Caco-2 (cell line): ENCODE measurements at regions not wholly inside any gene's neighbourhood (a gene's known extent, or its start where the extent isn't known, plus 50 kb on each side); places are given as distances from the start of the nearest gene placed in this dataset.

Source experiments
- BruUV-seq: library from RNA; stranded (reverse); fragments of 400-500 nt; replicated peaks from 2 replicates; lab custom pipeline; 2021; lab: Mats Ljungman, UMichigan
- CTCF ChIA-PET: fragments of 300-600 bp; sonication (Branson Sonifier 250); formaldehyde crosslinking; loops from one replicate; lab custom pipeline; 2022; ENCODE audit warnings: antibody characterized with exemption; lab: Charles Lee
- POLR2A ChIA-PET: fragments of 300-600 bp; sonication (Branson Sonifier 250); formaldehyde crosslinking; loops from one replicate; lab custom pipeline; 2022; ENCODE audit warnings: antibody characterized with exemption; lab: Charles Lee
- DNase-seq, 2 experiments: peaks; one replicate each; pipeline versions ENCODE4 v3.0.0 to v3.0.0-alpha.2; 2020 to 2022
- H3K27me3 ChIP-seq: replicated peaks from 2 replicates; pipeline ENCODE4 v1.6.0; 2011; ENCODE audit warnings: low read length; ENCODE audit not compliant: control insufficient read depth, insufficient read depth
- H3K36me3 ChIP-seq: 2 replicates; pipeline ENCODE4 v1.5.1; 2011; ENCODE audit warnings: low read length; ENCODE audit not compliant: control insufficient read depth, insufficient read depth
- H3K4me1 ChIP-seq: fragments of 250-450 bp; sonication (Bioruptor Pico); 2 replicates; pipeline ENCODE4 v1.5.1; 2020; ENCODE audit warnings: mild to moderate bottlenecking
- H3K4me3 ChIP-seq: 2 replicates; pipeline ENCODE4 v1.5.1; 2011; ENCODE audit warnings: low read depth, mild to moderate bottlenecking, control low read depth, low read length
- H3K9me3 ChIP-seq: fragments of 250-450 bp; sonication (Bioruptor Pico); 2 replicates; pipeline ENCODE4 v1.5.1; 2020; ENCODE audit warnings: mild to moderate bottlenecking, moderate library complexity
- H3K27ac Mint-ChIP-seq: one replicate; pipeline ENCODE4 v1.8.0; 2022; ENCODE audit warnings: mixed read lengths; ENCODE audit not compliant: unreplicated experiment
- H3K27me3 Mint-ChIP-seq: one replicate; pipeline ENCODE4 v1.8.0; 2022; ENCODE audit warnings: mixed read lengths; ENCODE audit not compliant: insufficient read depth, unreplicated experiment
- H3K36me3 Mint-ChIP-seq: one replicate; pipeline ENCODE4 v1.8.0; 2022; ENCODE audit warnings: mild to moderate bottlenecking, mixed read lengths; ENCODE audit not compliant: insufficient read depth, unreplicated experiment
- H3K4me1 Mint-ChIP-seq: one replicate; pipeline ENCODE4 v1.8.0; 2022; ENCODE audit warnings: low read depth, mixed read lengths; ENCODE audit not compliant: unreplicated experiment
- H3K4me3 Mint-ChIP-seq: one replicate; pipeline ENCODE4 v1.8.0; 2022; ENCODE audit warnings: mild to moderate bottlenecking, moderate library complexity, mixed read lengths; ENCODE audit not compliant: unreplicated experiment
- H3K9me3 Mint-ChIP-seq: one replicate; pipeline ENCODE4 v1.8.0; 2022; ENCODE audit warnings: mixed read lengths; ENCODE audit not compliant: unreplicated experiment
- intact Hi-C: fragments of 100-400 bp; cut with micrococcal nuclease; formaldehyde crosslinking; loops from one replicate; pipeline ENCODE4 v1.10.0; 2022; ENCODE audit not compliant: unreplicated experiment
- TF ChIP-seq, protein P1 (sequence below), 2 experiments: fragments of 200-600 bp in 1 of 2; IDR thresholded peaks; 1 replicate in 1 of 2; 2 replicates in 1 of 2; pipeline versions ENCODE4 v1.5.1 to v1.8.0; 2011 to 2022; ENCODE audit warnings: antibody characterized with exemption in 1 of 2, control low read depth in 1 of 2, inconsistent platforms in 1 of 2, low read depth in 1 of 2, low read length in 1 of 2, mild to moderate bottlenecking in 1 of 2, moderate library complexity in 1 of 2; ENCODE audit not compliant: insufficient read depth in 1 of 2, severe bottlenecking in 1 of 2, unreplicated experiment in 1 of 2

DNA sequence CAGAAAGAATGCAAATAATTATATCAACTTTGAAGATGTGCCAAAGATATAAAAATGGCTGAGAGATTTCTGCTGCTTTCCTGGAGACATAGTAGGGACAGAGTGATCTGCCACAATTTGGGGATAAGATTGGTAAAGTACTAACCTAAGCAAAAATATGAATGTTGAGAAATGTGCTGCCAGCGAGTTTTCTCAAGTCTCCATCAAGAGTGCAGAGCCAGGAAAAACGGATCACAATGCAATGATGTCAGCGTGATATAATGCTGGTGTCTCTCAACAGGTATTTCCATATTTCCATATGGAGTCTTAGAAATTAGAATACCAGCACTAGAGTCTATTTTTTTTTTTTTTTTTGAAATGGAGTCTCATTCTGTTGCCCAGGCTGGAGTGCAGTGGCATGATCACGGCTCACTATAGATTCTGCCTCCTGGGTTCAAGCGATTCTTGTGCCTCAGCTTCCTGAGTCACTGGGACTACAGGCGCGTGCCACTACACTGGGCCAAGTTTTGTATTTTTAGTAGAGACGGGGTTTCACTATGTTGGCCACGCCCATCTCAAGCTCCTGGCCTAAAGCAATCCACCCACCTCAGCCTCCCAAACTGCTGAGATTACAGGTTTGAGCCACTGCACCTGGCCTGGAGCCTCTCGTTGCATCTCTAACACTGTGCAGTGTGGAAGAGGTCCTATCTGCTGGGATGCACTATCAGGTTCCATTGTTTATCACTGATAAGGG lies 893.5 kb downstream of the TRIML1 start:
- BruUV-seq, result no TSS peak
- POLR2A ChIA-PET, result no interaction called here

DNA sequence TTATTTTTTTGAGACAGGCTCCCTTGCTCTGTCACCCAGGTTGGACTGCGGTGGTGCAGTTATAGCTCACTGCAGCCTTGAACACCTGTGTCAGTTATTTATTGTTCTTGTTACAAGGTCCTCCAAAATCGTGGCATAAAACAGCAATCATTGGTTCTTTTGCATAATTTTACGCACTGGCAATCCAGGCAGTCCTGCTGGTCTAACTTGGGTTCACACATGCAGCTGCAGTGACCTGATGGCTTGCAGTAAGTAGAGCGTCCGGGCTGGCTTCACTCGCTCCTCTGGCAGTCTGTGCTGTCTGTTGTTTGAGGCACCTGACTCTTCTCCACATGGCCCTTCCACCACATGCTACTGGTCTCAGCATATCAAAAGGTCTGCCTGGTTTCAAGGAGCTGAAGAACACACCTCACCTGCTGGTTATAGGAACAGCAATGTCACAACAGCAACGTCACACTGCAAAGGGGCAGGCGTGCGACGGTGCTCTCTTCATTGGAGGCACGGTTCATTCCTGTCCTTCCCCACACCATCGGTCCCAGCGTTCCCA lies 894.6 kb downstream of the TRIML1 start:
- Histone ChIP-seq H3K4me3 (no peak overlapping the region), H3K4me1 (no peaks in the 10 kb centered on the region), H3K9me3 (no peaks in the 10 kb centered on the region), H3K27me3 (no peaks in the 10 kb centered on the region), H3K36me3 (no peaks in the 10 kb centered on the region)
- no peaks in the 10 kb centered on the region for H3K36me3 Mint-ChIP-seq
- H3K27me3 Mint-ChIP-seq, result peaks cover 3% of the 10 kb centered on the region
- CTCF ChIA-PET, result no interaction called here
- no peaks in the 10 kb centered on the region for H3K4me1 Mint-ChIP-seq
- no TSS peak for BruUV-seq
- intact Hi-C loops, result no loop called here
- H3K9me3 Mint-ChIP-seq, result no peaks in the 10 kb centered on the region
- H3K27ac Mint-ChIP-seq, result no peak overlapping the region
- POLR2A ChIA-PET, result no interaction called here
- no peak overlapping the region for H3K4me3 Mint-ChIP-seq
- TF ChIP-seq, protein P1, sequence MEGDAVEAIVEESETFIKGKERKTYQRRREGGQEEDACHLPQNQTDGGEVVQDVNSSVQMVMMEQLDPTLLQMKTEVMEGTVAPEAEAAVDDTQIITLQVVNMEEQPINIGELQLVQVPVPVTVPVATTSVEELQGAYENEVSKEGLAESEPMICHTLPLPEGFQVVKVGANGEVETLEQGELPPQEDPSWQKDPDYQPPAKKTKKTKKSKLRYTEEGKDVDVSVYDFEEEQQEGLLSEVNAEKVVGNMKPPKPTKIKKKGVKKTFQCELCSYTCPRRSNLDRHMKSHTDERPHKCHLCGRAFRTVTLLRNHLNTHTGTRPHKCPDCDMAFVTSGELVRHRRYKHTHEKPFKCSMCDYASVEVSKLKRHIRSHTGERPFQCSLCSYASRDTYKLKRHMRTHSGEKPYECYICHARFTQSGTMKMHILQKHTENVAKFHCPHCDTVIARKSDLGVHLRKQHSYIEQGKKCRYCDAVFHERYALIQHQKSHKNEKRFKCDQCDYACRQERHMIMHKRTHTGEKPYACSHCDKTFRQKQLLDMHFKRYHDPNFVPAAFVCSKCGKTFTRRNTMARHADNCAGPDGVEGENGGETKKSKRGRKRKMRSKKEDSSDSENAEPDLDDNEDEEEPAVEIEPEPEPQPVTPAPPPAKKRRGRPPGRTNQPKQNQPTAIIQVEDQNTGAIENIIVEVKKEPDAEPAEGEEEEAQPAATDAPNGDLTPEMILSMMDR (IDR thresholded peaks at IDR 0.05; ENCODE audit: insufficient read depth in 1 of 2, low read depth in 1 of 2, low read length in 1 of 2, severe bottlenecking in 1 of 2, unreplicated experiment in 1 of 2), result no peak
- no peak for DNase-seq

More for the DNA sequence above, 893.5 kb downstream of the TRIML1 start:
- H3K9me3 Mint-ChIP-seq, result no peaks in the 10 kb centered on the region
- H3K27me3 ChIP-seq, result no peaks in the 10 kb centered on the region
- H3K36me3 ChIP-seq, result no peaks in the 10 kb centered on the region
- H3K4me3 ChIP-seq, result no peak overlapping the region
- H3K27me3 Mint-ChIP-seq, result peaks cover 3% of the 10 kb centered on the region
- intact Hi-C loops, result no loop called here
- H3K4me3 Mint-ChIP-seq, result no peak overlapping the region
- H3K27ac Mint-ChIP-seq, result no peak overlapping the region
- no peaks in the 10 kb centered on the region for H3K4me1 Mint-ChIP-seq
- no peak for DNase-seq
- CTCF ChIA-PET, result no interaction called here
- no peaks in the 10 kb centered on the region for H3K4me1 ChIP-seq
- H3K36me3 Mint-ChIP-seq, result no peaks in the 10 kb centered on the region
- TF ChIP-seq, protein P1 (IDR thresholded peaks at IDR 0.05; ENCODE audit: insufficient read depth in 1 of 2, low read depth in 1 of 2, low read length in 1 of 2, severe bottlenecking in 1 of 2, unreplicated experiment in 1 of 2), result no peak
- H3K9me3 ChIP-seq, result no peaks in the 10 kb centered on the region

DNA sequence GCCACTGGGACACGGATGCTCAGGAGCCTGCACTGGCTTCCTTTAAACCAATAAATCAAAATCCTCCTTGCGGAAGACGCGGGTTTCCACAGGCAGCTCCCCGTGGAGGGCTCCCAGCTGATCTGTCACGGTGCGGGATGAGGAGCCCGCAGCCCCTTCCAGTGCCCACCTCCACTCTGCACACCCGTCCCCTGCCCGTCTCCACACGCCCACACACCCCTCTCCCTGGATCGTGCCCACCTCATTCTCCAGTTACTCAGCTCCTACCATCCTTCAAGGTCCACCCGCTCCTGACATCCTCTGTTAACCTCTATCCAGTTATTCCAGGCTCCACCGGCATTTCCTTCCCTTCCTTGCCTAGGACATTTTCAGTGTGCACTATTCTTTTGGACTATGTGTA lies 895.9 kb downstream of the TRIML1 start:
- Histone ChIP-seq H3K36me3 (no peaks in the 10 kb centered on the region), H3K4me3 (no peak overlapping the region), H3K4me1 (no peaks in the 10 kb centered on the region), H3K9me3 (no peaks in the 10 kb centered on the region), H3K27me3 (no peaks in the 10 kb centered on the region)
- H3K9me3 Mint-ChIP-seq, result no peaks in the 10 kb centered on the region
- POLR2A ChIA-PET, result no interaction called here
- H3K36me3 Mint-ChIP-seq, result no peaks in the 10 kb centered on the region
- CTCF ChIA-PET, result no interaction called here
- no peaks in the 10 kb centered on the region for H3K4me1 Mint-ChIP-seq
- no TSS peak for BruUV-seq
- H3K27ac Mint-ChIP-seq, result no peak overlapping the region
- TF ChIP-seq, protein P1 (IDR thresholded peaks at IDR 0.05; ENCODE audit: insufficient read depth in 1 of 2, low read depth in 1 of 2, low read length in 1 of 2, severe bottlenecking in 1 of 2, unreplicated experiment in 1 of 2), result no peak
- H3K27me3 Mint-ChIP-seq, result no peaks in the 10 kb centered on the region
- no peak overlapping the region for H3K4me3 Mint-ChIP-seq
- intact Hi-C loops, result no loop called here
- no peak for DNase-seq
